ENCODE measurements at regions not wholly inside any gene's neighbourhood (a gene's known extent, or its start where the extent isn't known, plus 50 kb on each side); places are given as distances from the start of the nearest gene placed in this dataset.
"Not testable (repeated sequence)": the region's sequence is repeated elsewhere in the genome, so short reads cannot be mapped to it uniquely, and the experiment has no call there.

DNA sequence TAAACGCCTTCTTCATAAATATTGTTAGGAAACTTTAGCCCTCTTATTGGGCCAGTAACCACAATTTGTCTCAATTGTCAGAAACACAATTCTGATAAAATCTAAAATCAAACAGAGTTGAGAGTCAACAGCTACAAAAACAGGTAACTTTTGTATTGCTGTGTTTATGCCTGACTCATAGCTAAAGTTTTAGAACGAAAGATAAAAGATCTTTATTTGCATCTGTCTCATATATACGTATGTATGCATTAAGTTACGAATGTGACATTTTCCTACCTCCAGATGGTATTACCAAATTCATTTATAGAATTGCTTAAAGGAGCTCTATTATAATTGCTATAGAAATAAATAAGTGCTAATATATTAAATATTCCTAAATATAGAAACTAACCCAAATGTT lies 887.9 kb upstream of the NDST4 start:
- no peak for DNase-seq

DNA sequence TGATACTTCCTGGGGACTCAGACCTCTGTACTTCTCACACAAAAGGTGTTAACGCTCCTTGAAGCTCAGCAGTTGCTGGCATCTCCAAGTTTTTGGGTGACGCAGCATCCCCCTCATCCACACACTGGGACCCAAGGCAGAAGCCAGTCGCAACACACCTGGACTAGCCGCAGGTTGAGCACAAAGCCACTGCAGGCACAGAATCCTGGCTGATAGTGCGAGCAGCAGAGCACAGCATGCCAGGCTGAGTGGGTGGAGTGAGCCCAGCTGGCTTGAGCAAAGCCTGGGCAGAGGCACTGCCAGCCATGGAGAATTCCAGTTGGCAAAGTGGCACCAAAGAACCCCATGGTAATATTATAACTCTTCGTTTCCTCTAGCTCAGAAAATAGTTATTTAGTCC lies 873.2 kb upstream of the NDST4 start:
- DNase-seq: no peak

DNA sequence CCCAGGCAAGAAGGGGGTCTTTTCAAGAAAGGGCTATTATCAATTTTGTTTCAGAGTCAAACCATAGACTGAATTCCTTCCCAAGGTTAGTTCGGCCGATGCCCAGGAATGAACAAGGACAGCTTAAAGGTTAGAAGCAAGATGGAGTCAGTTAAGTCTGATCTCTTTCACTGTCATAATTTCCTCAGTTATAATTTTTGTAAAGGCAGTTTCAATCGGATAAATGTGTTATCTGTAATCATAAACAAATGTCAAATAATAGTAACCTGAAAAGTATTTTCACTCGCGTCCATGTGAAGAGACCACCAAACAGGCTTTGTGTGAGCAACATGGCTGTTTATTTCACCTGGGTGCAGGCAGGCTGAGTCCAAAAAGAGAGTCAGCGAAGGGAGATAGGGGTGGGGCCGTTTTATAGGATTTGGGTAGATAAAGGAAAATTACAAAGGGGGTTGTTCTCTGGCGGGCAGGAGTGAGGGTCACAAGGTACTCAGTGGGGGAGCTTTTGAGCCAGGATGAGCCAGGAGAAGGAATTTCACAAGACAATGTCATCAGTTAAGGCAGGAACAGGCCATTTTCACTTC lies 862.1 kb upstream of the NDST4 start:
- DNase-seq: not testable (repeated sequence)

- DNase-seq: no peak
Observed at GRCh38 chr4:115973768-115974167, 860.3 kb upstream of the NDST4 start.

DNA sequence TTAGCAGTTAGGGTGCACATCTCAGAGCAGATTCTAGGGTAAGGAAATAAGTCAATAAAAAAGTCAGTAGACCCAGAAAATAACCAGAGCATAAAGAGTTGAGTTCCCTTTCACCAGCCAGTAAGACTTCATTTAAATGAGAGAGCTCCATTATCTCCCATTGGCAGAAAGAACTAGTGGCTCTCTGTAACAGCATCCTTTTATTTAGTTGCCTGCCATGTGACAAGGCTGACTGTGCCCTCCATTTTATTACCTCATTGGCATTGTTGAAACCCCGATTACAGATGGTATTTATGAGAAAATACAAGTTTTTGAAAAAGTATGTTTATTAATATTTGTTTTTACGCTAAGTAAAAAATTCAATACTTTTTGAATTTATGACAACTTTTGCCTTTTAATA lies 859.5 kb upstream of the NDST4 start:
- DNase-seq: no peak

- DNase-seq: no peak
Observed at GRCh38 chr4:115970859-115971258, 857.4 kb upstream of the NDST4 start.

GRCh38 chr4:115969756-115970155 lies 856.3 kb upstream of the NDST4 start:
- no peak for DNase-seq

GRCh38 chr4:115965588-115965987 lies 852.2 kb upstream of the NDST4 start:
- DNase-seq: no peak

DNA sequence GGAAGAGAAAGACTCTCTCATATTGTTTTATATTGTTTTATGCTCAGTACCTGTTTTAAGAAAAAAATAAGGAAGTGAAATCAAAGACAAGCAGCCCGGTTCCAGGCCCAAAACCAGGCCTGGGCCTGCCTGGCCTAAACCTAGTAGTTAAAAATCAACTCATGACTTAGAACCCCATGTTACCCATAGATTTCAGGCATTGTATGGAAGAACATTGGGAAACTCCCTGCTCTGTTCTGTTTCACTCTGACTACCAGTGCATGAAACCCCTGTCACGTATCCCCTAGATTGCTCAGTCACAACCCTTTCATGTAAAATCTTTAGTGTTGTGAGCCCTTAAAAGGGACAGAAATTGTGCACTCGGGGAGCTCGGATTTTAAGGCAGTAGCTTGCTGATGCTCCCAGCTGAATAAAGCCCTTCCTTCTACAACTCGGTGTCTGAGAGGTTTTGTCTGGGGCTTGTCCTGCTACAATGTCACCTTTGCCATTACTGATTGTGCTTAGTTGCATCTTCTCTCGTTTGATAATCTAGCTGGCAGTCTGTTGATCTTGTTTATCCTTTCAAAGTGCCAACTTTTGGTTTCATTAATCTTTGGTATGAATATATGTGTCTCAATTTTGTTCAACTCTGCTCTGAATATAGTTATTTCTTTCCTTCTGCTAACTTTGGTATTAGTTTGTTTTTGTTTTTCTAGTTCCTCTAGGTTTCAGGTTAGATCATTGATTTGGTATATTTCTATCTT lies 842.8 kb upstream of the NDST4 start:
- not testable (repeated sequence) for DNase-seq

DNA sequence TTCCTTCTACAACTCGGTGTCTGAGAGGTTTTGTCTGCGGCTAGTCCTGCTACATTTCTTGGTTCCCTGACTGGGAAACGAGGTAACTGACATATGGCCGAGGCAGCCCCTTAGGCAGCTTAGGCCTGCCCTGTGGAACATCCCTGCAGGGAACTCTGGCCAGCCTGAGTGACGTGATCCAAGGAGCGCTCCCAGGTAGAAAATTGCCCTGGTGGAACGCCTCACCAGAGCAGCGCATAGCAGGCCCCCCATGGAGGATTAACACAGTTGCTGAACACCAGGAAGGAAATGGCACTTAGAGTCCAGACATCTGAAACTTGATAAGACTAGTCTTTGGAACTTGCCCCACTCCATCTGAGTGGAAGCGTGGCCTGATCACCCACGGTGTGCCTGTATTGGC lies 837.4 kb upstream of the NDST4 start:
- no peak for DNase-seq

DNA sequence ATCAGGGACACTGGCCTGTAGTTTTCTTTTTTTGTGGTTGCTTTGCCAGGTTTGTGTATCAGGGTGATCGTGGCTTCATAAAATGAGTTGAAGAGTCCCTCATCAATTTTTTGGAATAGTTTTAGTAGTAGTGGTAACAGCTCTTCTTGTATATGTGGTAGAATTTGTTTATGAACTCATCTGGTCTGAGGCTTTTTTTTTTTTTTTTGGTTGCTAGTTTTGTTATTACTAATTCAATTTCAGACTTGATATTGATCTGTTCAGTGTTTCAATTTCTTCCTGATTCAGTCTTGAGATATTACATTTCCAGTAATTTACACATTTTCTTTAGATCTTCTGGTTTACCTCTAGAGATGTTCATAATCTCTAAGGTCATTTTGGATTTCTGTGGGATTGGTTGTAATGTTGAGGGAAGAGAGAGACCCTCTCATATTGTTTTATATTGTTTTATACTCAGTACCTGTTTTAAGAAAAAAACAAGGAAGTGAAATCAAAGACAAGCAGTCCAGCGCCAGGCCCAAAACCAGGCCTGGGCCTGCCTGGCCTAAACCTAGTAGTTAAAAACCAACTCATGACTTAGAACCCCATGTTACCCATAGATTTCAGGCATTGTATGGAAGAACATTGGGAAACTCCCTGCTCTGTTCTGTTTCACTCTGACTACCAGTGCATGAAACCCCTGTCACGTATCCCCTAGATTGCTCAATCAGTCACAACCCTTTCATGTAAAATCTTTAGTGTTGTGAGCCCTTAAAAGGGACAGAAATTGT lies 836.7 kb upstream of the NDST4 start:
- not testable (repeated sequence) for DNase-seq

- no peak for DNase-seq
Observed at GRCh38 chr4:115945026-115945425, 831.6 kb upstream of the NDST4 start.

DNA sequence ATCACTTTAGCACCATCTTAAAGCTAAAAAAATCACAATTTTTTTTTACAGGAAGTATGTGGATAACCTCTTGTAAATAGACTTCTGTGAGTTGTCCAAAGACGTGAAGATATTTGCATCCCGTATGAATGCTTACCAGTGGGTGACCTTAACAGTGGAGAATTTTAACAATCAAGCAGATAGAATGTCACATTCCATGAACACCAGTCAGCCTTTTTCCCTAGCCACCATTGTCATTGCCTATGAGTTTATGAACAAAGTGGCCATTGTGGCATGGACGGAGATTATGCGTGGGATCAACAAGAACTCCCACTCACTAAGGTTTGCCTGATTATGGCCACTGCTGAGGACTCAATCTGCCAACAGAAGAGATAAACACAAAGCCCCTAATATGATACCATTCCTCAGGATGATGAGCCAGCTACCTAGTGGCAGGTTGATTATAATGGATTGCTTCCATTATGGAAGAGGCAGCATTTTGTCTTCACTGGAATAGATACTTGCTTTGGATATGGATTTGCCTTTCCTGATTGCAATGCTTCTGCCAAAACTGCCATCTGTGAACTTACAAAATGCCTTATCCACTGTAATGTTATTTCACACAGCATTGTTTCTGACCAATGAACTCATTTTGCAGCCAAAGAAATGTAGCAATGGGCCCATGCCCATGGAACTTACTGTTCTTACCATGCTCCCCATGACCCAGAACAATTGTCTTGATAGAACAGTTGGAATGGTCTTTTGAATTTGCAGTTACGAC lies 830.9 kb upstream of the NDST4 start:
- DNase-seq: no peak

DNA sequence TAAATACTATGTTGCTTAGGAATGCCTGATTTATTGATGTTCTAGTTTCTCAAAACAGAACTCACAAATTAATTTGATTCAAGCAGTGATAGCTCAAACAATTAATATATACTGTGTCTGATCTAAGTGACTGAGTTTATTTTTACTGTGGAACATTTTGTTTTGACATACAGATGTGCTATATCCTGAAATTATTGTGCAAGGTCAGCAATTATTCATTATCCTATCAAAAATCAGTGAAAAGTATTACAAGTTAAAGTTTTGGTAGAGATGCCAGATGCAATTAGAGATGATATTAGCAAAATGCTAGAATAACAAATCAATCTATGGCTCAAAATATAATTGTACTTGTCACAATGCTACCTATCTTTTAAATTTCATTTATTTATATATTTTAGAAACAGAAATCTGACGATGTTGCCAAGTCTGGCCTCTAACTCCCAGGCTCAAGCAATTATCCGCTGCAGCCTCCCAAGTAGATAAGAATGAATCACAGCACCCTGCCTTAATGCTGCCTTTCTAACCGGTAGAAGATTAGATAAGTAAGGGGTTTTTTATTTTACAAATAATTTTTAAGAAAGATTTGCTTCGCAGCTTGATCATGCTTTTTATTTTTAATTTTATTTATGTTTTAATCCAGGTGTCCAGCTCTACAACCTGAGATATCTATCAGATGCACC lies 825.5 kb upstream of the NDST4 start:
- DNase-seq: no peak

- no peak for DNase-seq
Observed at GRCh38 chr4:115929373-115929772, 816.0 kb upstream of the NDST4 start.

- DNase-seq: no peak
Observed at GRCh38 chr4:115927382-115927781, 814.0 kb upstream of the NDST4 start.

- DNase-seq: no peak
Observed at GRCh38 chr4:115923152-115923551, 809.7 kb upstream of the NDST4 start.

DNA sequence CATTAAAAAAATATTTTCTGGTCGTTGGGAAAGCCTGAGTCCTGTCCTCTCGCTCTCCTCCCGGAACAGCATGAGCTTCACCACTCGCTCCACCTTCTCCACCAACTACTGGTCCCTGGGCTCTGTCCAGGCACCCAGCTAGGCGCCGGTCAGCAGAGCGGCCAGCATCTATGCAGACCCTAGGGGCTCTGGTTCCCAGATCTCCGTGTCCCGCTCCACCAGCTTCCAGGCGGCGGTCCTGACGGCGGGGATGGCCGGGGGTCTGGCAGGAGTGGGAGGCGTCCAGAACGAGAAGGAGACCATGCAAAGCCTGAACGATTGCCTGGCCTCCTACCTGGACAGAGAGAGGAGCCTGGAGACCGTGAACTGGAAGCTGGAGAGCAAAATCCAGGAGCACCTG lies 807.2 kb upstream of the NDST4 start:
- DNase-seq: no peak

DNA sequence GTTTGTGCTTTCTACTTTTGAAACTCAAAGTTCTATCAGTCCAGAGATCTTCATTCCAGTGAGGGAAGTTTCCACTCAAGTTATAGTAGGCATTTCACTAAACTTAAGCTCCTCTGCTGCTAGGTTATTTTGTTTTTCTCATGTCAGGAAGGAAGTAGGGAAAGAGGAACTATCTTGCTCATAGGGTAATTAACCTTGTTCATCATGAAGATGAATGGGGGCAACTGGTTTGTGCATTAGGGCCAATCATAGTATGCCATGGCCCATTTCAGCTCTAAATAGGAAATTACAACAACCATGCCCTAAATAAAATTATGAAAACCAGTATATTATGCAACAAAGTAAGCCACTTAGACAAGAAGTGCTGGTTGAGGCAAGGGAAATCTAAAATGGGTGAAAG lies 804.7 kb upstream of the NDST4 start:
- no peak for DNase-seq

DNA sequence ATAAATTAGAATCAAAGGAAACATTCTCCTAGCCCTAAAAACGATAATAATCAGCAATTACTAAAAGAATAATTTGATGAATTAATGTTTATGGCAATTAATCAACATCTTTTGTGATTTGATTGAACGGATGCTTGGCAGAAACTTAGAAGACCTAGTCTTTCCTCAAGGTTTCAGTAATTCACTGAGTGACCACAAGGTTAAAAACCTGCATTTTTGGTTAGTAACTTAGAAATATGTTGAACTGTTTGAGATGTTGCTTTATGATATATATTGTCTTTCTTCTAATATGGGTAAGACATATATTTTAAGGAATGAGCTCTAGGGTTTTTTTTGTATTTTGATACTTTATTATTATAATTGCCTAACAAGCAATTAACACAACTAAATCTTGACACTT lies 793.0 kb upstream of the NDST4 start:
- DNase-seq: no peak

- no peak for DNase-seq
Observed at GRCh38 chr4:115883847-115884246, 770.4 kb upstream of the NDST4 start.

GRCh38 chr4:115883231-115883630 lies 769.8 kb upstream of the NDST4 start:
- no peak for DNase-seq

DNA sequence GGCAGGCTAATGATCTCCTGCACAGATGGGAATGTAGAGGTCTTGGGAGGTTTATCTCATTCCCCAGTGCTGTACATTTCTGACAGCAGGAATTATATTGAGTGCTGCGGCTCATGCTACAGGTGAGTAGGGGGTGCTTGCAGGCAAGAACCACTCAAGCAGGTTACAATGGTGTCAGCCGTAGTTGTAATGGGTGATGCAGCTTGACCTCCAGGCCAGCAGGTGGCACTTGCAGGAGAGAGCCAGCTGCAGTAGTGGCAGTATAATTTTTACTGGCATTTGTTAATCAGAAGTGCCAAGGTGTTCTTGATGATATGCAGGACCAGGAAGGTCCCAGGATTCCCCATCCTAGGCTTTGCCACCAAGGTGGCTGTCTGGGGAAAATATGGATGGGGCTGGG lies 759.6 kb upstream of the NDST4 start:
- no peak for DNase-seq
